GM19035 (cell line): ENCODE measurements at regions not wholly inside any gene's neighbourhood (a gene's known extent, or its start where the extent isn't known, plus 50 kb on each side); places are given as distances from the start of the nearest gene placed in this dataset.

Source experiments
- ATAC-seq: cut with Tn5 transposase; IDR thresholded peaks from one replicate; pipeline ENCODE4 v1.9.1; 2021; ENCODE audit not compliant: unreplicated experiment

GRCh38 chr16:76226011-76226410 lies 51.2 kb upstream of the CNTNAP4 start:
- ATAC-seq = no peak

GRCh38 chr16:76226481-76226880 lies 50.7 kb upstream of the CNTNAP4 start:
- no peak for ATAC-seq
